H1 (cell line): ENCODE measurements at regions not wholly inside any gene's neighbourhood (a gene's known extent, or its start where the extent isn't known, plus 50 kb on each side); places are given as distances from the start of the nearest gene placed in this dataset.

ENCODE experiments used
- CEBPB ChIP-seq: IDR thresholded peaks from 2 replicates; pipeline ENCODE4 v1.6.1; 2012; ENCODE audit warnings: low read depth, low read length
- EP300 ChIP-seq, 2 experiments: IDR thresholded peaks; 1 replicate in 1 of 2; 2 replicates in 1 of 2; pipeline ENCODE4 v1.6.1; 2011 to 2012; ENCODE audit warnings: low read depth in 2 of 2, low read length in 2 of 2, mild to moderate bottlenecking in 2 of 2, borderline replicate concordance in 1 of 2, inconsistent platforms in 1 of 2, moderate library complexity in 1 of 2
- MAFK ChIP-seq: IDR thresholded peaks from 2 replicates; pipeline ENCODE4 v1.6.1; 2012; ENCODE audit warnings: low read depth, mild to moderate bottlenecking, improper control_type of control experiment, low read length
- TBP ChIP-seq: IDR thresholded peaks from 2 replicates; pipeline ENCODE4 v1.6.1; 2011; ENCODE audit warnings: low read depth, low read length, improper control_type of control experiment

- no peak for TF ChIP-seq MAFK
- TF ChIP-seq EP300 (IDR thresholded peaks at IDR 0.05; ENCODE audit: borderline replicate concordance in 1 of 2, low read depth in 2 of 2, low read length in 2 of 2): no peak
- TF ChIP-seq CEBPB: no peak
- no peak for TF ChIP-seq TBP
- TF ChIP-seq, all 59 proteins: peak for 0
These were observed 272.8 kb upstream of the HDAC4 start (continued) for GRCh38 chr2:239673641-239674040.
